NOMO-1 (cell line): ENCODE measurements at regions not wholly inside any gene's neighbourhood (a gene's known extent, or its start where the extent isn't known, plus 50 kb on each side); places are given as distances from the start of the nearest gene placed in this dataset.

Experiments
- DNase-seq, 2 experiments: peaks; one replicate each; lab custom pipeline; 2025; ENCODE audit not compliant: unreplicated experiment in 2 of 2; lab: John Stamatoyannopoulos, UW

DNA sequence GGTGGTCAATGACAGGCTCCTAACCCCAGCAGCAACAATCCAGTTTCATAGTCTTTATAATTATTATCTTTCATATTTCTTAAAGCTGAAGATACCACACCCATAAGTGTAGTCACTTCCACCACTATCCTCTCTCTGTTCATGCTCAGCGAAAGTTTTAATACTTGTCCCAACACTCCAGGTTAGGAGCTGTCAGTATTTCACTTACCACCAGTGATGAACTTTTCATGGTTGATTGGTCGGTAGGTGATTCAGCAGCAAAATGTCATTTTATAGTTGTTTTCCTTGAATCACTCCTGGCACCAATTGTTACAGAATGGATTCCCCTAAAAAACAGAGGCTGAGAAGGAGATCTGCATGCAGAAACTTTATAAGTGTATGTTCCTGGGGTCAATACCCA lies 324.9 kb downstream of the CCDC85A start:
- no peak for DNase-seq

DNA sequence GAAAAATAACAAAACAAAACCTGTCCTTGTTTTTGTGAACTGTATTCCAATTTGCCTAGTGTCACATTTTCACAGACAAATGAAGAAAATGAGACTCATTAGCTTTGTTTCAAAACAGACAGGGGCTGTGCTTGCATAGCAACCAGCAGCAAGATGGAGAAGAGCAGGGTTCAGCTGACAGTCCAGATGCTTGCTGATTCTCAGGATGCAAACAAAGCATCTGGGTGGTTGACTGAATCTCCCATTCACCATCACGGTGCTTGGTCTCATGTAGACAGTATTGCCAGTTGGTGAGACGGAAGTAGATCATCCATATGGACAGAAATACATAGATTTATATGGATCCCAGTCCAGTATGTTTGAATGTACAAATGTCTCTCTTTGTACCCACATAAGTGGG lies 326.8 kb downstream of the CCDC85A start:
- DNase-seq, result no peak

DNA sequence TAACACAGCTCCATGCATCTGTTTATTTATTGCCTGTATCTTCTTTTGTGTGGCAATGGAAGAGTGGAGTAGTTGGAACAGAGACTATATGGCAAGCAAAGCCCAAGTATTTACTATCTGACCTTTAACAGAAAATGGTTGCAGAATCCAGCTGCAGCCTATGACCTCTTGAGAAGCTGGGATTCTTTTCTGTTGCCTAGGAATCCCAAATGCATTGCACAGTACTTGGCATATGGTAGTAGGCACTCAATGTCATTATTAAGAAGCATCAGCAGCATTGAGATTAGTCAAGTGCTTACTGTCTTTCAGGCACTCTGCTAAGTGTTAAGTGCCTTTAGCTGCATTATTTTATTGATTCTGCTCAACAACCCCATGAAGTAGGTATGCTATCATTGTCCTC lies 331.6 kb downstream of the CCDC85A start:
- no peak for DNase-seq

DNA sequence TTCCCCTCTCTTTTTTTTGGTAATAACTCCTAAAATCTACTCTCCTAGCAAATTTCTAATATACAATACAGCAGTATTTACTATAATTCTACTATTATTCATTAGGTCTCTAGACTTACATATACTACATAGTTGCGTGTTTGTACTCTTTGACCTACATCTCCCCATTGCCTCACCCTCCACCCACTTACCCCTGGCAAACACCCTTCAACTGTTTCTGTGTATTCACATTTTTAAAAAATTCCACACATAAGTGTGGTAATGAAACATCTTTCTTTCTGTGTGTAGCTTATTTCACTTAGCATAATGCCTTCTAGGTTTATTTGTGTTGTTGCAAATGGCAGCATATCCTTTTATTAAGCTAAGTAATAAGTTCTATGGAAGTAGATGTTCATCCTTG lies 336.0 kb downstream of the CCDC85A start:
- DNase-seq, result no peak

DNA sequence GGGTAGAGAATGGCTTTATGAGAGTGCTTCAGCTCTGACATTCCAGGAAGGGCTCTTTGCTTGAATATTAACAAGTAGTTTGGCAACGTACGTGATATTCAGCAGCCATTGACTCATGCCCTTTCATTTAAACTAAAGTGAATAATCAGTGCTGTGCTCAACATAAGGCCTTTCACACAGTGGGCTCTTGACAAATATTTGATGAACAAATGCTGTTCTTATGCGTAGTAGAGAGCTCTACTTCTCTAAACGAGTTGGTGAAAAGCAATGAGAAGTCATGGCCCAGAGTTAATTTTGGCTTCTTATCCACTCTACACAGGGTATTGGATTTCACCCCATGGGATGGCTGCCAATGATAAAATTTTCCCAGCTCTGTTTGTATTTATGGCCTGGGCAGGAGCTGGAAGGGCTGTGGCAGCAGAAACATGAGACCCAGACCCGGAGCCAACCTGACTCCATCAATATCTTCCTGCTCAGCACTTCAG lies 338.9 kb downstream of the CCDC85A start:
- DNase-seq, result no peak

DNA sequence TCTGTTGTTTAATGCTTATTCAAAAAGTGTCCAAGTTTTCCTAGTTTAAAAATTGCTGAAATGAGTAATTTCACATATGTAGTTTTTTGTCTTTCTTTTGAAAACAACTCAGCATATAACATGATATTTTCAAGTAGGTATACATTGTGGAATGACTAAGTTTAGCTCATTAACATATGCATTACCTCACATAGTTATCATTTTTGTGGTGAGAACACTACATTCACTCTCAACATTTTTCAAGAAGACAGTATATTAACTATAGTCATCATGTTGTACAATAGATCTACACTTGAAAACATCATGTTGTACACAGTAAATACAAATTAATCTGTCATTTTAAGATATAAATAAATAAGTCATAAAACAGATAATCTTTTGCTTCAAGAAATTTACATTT lies 340.0 kb downstream of the CCDC85A start:
- no peak for DNase-seq

DNA sequence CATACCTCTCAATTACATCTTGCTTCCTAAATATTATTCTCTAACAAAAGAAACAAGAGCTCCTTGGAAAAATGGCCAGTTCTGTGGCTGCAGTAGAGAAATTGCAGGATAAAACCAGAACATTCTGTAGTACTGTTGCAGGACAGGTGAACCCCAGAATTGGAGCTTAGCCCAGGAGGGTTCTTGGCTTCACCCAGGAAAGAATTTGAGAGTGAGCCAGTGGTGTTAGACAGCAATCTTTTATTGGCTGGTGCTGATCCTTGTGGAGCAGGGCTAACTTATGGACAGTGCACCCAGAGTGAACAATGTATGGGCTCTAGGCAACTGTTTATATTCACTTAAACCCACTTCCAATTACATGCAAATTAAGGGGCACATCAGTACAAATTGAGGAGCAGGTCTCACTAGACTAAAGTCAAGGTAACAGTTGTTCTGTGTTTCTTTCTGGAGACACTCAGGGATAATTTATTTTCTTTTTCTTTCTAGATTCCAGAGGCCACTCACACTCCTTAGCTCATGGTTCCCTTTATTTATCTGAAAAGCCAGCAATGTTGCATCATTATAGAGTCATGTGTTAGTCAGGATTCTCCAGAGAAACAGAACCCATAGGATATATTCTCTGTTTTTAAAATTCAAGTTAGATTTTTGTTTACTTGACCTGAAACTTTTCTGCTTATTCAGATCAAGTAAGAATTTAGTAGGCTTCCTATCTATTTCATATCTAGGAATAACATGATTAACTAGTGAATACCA lies 348.1 kb downstream of the CCDC85A start:
- no peak for DNase-seq

DNA sequence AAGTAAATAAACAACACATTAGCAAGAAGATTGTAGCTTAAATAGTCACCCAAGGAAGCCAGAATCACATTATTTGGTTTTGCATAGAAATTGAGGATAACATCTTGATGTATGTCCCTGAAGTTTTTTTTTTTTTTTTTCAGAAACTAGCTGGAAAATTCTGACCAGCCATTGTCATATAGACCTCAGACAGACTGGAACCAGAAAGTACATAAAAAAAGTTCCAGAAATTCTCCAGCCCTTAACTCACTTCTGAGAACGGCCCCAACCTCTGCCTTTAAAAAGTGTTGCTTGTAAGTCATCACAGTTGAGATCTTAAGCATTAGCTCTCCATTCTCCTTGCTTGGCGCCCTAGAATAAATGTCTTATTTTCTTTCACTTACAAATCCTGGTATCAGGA lies 350.5 kb downstream of the CCDC85A start:
- DNase-seq, result no peak

DNA sequence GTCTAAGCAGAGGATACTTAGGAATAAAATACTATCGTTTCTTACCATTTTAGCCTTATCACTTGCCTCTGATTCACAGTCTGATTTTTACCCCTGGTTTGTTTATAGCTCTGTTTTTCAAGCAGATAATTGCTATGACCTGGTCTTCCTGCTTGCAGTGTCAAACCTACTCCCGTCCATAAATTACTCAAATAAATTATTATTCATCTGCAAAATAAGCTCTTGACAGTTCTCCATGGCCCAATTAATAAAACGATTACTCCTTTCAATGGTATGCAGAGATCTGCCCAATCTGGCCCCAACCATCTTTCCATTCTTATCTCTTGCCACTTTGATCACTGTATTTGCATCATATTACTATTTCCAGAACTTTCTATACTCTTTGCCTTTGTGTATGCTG lies 354.0 kb downstream of the CCDC85A start:
- DNase-seq, result no peak

DNA sequence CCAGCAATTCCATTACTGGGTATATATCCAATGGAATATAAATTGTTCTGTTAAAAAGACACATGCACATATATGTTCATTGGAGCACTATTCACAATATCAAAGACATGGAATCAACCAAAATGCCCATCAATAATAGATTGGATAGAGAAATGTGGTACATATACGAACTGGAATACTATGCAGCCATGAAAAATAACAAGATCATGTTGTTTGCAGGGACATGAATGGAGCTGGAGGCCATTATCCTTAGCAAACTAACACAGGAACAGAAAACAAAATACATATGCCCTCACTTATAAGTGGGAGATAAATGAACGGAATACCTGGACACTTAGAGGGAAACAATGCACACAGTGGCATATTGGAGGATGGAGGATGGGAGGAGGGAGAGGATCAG lies 355.8 kb downstream of the CCDC85A start:
- DNase-seq, result no peak

DNA sequence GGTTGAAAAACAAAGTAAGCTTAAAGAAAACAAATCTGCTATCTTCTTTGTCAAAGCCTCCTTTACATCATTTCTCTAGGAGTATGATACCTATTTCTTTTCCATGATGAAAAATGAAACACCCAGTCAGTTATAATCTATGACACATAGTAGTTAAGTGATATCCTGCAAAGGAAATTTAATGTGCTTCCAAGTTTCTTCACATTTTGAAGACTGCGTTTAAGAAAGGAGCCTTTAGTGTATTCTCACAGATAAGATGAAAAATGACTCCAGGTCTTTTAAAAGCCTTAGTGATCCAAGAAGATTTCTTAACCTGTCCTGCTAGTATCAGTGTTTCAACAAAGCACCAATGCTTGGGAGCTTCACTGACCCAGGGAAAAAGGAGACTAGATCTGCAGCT lies 356.7 kb downstream of the CCDC85A start:
- DNase-seq, result no peak

DNA sequence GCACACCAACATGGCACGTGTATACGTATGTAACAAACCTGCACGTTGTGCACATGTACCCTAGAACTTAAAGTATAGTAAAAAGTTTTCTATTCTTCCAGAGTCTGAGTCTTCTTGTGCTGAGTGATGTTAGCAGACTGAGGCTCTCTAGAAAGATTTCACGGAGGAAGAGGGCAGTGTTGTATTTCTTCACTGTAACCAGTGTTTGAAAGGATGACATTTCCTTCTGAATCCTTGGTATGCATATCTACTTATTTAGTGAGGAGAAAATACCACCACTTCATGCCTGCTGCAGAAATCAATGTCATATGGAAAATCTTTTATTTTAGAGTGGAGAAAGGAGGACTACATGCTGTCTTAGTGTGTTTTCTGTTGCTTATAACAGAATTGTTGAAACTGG lies 357.1 kb downstream of the CCDC85A start:
- DNase-seq, result no peak

DNA sequence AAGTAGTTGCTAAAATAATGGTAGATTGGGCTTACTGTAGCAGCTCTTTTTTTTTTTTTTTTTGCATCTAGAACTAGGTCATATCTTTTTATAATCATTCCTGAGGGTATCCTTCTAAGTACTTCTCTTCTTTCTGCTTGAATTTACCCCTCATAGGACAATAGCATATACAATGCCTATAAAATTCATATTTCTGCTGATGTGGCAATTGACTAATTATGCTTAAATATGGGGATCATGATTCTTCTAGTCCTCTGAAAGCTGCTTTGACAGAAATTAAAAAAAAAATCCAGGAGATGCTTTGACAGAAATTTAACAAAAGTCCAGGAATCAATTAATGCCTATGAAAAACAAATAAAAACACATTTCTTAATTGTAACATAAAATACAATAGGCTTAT lies 358.4 kb downstream of the CCDC85A start:
- DNase-seq, result no peak

DNA sequence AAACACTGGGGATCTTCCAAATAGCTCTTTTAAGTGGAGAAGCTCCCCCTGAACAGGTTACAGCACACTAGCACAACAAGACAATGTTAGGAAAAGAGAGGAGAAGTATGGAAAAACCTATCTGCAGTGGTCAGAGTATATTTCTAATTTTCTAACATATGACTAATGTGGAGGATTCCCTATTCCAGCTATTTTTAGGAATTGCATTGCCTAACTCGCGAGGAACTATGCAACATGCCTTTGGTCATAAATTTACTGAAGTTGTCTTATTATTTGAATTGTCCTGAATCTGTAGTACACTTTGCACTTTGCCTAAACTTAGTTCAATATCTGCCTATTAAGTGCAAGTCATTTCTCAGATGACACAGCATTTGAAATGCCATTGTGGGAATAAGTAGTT lies 381.4 kb downstream of the CCDC85A start:
- DNase-seq, result no peak

DNA sequence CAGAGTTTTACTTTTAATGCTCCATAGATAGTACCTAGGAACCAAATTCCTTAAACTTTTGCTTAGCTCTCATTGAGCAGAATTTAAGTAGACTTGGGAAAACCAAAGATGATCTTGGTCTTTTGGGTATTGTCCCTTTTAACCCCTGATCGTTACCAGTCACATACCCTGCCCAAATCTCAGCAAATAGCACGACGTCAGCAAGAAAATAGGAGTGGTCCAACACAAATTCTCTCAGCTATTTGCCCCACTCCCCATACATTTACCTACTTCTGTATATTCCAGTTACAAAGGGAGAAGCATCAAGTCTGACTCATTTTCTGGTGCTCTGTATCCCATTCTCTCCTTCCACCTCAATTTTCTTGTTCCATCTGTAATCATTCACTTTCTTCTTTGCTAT lies 387.3 kb downstream of the CCDC85A start:
- no peak for DNase-seq

DNA sequence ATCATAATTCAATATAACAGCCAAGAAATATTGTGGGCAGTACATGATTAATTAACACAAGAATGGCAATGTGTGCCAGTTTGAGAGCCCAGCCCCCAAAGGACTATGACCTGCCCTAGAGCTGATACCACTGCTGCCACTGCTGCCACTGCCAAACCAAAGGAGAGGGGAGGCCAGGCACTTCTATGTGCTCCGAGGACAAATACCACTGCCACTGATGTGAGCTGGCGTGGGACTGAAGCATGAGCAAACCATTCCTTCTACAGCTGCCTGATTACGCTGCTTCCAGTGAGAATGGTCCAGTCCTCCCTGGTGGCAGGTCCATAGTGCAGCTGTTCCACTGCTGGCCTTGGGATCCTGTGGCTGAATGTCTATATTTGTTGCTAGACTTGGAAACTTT lies 392.2 kb downstream of the CCDC85A start:
- no peak for DNase-seq

DNA sequence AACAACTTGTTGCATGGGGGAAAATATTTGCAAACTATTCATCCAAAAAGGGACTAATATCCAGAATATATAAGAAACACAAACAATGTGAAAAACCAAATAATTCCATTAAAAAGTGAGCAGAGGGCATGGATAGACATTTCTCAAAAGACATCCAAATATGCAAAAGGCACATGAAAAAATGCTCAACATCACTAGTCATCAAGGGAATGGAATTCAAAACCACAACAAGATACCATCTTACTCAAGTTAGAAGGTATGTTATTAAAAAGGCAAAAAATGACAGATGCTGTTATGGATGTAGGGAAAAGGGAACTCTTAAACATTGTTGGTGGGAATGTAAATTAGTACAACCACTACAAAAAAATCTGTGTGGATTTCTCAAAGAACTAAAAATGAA lies 396.5 kb downstream of the CCDC85A start:
- no peak for DNase-seq

DNA sequence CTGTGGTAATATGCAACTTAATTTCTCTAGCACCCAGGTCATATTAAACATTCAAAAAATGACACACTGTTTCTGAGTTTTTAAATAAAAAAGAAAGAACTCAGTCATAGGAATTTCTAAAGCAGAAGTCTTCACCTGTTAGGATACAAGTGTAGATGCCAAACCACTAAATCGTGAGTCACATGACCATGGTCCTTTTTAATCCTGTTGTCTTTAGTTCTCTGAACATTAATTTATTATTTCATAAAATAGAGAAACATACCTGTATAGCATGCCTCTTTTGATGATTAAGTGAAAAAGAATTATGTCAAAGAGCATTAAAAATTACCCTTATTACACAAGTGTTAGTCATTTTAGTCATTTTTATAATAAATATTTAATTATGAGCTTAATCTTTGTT lies 398.8 kb downstream of the CCDC85A start:
- no peak for DNase-seq

DNA sequence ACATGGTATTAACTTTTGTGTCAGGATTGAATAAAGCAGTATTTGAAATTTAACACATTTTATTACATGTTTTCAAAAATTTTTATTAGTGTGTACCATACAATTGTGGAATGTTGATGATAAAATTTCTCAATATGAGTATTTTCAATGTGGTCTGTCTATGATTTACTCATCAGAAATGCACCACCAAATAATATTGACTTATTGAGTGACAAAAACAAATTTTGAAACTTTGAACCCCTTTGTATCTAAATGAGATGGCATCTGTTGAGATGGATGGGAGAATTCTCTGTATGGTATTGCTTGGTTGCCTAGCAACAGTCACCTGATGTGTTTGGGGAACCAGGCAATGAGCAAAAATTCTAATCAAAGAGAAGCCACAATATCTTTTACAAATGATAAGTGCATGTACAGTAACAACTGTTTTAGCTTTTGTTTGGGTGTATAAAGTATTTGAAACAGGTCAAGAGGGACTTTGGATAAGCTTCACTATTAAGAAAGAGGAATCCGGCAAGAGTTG lies 400.1 kb downstream of the CCDC85A start:
- no peak for DNase-seq

DNA sequence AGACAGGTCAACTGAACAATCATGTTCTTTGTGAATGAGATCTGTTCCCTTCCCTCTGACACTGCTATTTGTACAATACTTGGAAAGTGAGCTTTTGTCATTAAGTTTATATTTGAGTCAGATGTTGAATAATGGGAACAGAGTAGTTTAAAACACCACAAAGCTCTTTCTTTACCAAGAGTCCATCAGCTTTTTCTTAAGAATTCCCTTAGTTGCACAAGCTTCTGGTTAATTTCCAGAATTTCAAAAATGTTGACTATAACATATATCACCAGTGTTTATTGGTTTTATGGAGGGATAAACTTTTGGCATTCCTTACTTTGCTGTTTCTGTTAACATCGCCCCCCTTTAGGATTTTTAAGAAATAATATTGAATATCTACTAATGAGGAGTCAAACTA lies 403.7 kb downstream of the CCDC85A start:
- no peak for DNase-seq

DNA sequence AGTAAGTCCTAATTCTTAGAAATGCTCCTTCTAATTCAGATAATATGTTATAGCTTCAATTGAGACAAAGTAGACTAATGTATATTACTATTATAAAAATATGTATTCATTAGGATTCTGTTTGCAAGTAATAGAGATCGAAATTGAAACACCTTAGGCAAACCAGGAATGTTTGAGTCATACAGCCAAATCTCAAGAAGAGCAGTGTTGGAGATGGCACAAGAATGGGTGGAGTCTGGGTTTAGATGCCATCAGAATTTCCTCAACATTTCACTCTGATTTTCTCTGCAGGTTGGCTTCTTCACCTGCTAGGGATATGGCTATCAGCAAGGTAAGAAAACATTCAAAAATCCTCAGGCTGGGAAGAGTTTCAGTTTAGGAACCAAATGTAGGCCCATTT lies 405.4 kb downstream of the CCDC85A start:
- no peak for DNase-seq

DNA sequence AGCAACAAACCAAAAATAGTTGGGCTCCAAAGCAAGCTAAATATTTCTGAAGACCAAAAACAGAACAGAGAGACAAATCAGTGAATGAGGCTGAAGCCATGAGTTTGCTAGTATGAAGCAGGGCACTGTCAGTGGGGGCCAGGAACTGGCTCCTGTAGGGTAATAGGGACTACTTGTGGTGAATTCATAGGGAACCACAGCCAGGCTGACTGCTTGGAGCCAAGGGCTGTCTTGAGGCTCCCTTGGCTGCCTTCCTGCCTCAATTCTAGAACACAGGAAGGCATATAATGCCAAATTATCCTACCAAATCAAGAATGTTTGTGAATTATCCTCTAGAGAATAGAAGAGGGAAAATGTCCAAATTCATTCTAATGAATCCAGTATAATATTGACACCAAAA lies 406.0 kb downstream of the CCDC85A start:
- DNase-seq, result no peak

DNA sequence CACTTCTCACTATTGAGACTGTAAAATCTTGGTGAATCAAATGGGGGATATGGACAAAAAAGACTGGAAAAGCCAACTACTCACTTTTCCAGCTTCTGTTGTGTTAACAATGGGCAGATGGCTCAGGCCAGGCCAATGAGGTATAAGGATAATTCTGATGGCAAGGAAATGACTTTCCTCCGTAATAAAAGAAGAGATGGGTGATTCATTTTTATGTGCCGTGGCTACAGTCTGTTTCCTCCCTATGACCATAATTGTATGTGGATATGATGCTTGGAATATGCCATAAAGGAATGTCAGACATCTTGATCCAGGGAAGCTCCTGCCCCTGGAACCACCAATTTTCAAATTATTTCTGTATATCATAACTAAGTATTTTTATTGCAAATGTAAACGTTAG lies 406.8 kb downstream of the CCDC85A start:
- no peak for DNase-seq
